T-helper 2 cell (primary cell): ENCODE measurements at regions not wholly inside any gene's neighbourhood (a gene's known extent, or its start where the extent isn't known, plus 50 kb on each side); places are given as distances from the start of the nearest gene placed in this dataset.
"Not testable (repeated sequence)": the region's sequence is repeated elsewhere in the genome, so short reads cannot be mapped to it uniquely, and the experiment has no call there.

ENCODE experiments used
- DNase-seq, 5 experiments: peaks; one replicate each; pipeline versions ENCODE4 v3.0.0 to v3.0.0-alpha.2; 2012 to 2022

DNA sequence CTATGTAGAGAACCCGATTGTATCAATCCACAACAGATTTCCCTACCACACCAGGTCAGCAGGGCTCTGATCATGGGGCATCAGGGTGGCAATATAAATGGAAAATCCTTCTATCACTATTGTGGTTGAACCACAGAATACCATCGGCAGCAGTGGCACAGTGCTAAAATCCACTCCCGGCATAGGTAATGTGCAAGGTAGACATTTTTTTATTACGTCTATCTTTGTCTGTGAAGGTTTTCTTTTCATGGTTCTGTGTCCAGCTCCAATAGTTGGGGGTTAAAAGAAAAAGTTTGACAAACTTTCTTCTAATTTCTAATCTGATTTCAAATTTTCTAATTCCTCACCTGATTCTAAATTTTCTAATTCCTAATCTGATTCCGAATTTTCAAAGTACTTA is 302.7 kb upstream of the PREP start:
- no peak for DNase-seq

DNA sequence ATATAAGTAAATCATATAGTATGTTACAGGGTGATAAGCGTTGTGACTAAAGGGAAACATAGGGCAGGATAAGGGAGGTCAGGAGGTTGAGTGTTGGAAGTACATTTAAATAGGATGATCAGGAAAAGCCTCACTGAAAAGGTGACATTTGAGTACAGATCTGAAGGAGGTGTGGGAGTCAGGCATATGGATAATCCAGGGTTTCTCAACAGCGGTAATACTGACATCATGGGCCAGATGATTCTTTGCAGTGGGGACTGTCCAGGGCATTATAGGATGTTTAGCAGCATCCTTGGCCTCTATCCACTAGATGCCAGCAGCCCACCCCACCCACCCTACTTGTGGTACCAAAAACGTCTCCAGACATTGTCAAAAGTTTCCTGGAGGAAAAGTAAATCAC is 292.6 kb upstream of the PREP start:
- DNase-seq, result no peak

DNA sequence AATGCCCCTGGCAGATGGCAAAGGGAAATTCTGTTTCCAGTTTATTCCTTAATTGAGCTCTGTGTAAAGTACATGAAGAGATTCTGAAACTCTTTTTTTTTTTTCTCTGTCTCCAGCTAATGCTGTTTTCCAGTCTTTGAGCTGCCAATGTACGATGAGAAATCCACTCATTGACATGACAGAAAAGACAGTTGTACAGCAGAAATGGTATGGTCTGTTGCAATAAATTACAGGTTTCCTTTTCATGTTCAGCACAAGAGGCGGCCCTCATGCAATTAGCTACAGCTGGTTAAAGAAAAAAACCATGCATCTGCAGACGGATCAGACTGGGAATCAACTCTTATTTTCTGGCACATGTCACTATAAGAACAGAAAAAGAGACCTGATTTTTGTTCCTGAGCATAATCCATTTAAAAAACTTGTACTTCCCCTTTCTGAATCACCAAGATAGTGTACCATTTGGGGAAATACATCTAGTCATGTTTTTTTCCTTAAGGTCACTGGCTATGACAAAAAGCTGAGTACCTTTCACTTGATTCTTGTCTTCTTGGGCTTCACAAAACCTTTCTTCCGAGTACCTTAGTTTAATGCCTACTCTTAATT is 289.8 kb upstream of the PREP start:
- no peak for DNase-seq

DNA sequence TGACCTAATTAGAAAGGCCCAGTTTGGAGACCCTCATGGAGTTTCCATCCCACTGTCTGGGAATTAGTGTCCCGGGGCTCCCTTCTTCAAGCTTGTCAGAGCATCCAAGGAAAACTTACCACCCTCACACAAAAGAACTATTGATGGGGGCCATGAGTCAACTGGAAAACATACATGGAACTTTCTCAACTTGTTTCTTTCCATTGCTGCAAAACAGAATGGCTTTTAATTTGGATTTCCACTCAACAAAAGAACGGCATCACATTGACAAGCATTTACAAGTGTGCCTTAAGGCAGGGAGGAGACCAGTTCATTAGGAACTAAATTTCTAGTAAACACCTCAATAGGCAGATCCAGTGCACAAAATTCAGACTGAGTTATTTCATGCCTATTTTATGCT is 289.1 kb upstream of the PREP start:
- no peak for DNase-seq

DNA sequence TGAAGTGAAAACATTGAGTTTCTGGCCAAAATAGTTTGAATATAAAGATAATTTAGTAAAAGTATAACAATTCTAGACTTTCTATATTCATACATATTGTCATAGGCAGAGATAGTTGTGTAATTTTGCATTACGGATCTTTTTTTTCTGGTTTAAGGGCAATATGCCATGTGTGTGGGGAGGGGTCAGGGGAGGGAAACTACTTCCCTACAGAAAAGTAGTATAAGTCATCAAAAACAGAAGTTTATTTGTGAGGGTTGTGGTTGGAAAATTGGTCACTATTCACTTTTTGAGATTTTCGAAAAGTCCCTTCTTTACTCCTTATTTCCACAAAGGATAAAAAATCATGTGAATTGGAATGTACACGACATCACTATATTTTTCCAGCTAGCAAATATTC is 288.2 kb upstream of the PREP start:
- no peak for DNase-seq

DNA sequence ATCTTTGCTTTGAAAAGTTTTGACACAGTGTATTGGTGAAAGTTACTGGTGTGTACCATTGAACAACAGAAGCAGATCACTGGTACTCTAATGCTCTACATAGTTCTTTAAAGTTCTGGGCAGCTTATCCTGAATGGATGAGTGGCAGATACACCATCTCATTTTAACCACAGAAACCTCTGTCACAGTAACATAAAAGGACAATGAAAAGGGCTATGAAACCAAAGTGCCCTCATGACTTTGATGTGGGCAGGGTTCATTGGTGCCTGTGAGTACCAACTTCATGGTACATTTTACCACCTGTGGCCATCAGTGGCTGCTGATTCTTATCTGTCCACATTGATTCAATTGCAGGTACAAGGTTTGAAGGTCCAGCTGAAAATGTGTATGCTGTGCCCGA is 285.7 kb upstream of the PREP start:
- DNase-seq, result peak in 1 of 5 experiments; percentile 34

DNA sequence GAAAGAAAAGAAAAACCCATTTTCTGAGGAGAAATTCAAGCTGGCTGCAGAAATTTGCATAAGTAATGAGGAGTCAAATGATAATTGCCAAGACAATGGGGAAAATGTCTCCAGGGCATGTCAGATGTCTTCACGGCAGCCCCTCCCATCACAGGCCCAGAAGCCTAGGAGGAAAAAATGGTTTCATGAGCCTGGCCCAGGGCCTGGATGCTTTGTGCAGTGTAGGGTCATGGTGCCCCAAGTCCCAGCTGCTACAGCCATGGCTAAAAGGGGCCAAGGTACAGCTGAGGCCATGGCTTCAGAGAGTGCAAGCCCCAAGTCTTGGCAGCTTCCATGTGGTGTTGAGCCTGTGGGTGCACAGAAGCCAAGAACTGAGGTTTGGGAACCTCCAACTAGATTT is 283.9 kb upstream of the PREP start:
- DNase-seq, result not testable (repeated sequence)

DNA sequence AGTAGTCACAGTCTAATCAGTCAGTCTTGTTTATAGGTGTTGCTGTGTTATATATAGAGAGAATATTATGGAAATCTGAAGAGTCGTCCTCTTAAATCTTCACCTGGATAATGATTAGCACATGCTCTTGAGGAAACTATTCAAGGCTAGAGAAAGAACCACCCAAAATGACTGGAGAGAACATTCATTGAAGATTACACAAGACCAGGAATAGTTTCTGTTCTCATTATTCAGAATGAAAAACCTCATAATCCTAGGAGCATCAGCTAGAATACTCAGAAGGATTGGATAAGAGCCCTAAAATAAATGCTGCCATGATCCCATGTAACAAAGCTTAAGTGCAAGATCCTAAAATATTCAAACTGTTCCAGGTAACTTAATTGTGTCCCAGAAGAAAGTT is 278.2 kb upstream of the PREP start:
- no peak for DNase-seq

DNA sequence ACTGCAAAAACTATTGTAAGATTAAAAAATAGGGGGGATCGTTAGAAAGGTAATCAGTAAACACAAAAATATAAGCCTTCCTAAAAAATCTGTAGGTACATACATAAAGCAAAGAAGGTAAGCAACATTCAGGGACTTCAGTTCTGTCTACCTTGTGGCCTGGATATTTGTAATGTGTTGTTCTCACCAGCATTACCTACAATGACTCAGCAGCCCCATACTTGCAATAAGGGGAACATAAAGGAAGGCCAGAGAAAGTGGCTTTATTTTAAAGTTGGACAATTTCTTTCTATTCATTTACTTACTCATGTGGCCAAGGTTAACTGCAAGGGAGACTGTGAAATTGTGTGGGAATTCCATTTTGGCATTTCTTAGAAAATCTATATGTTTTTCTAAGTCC is 277.2 kb upstream of the PREP start:
- DNase-seq, result peak in 1 of 5 experiments; percentile 16

DNA sequence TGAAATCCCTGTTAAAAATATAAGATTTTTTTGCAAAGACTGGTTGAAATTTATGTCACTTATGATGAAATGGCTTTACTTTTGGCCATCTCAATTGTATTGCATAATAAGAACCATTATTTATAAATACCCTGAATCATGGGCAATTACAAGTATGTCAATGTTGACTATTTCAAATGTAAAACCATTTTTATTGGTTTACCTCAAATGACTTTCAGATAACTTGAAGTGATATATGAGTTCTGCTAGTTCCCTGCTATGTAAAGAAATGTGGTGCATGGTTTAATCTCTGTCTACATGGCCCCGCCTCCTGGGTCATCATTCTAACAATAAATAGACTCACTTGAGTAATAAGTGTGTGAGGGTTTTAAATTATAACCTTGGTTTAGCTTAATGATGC is 275.6 kb upstream of the PREP start:
- DNase-seq, result peak in 1 of 5 experiments; percentile 22

DNA sequence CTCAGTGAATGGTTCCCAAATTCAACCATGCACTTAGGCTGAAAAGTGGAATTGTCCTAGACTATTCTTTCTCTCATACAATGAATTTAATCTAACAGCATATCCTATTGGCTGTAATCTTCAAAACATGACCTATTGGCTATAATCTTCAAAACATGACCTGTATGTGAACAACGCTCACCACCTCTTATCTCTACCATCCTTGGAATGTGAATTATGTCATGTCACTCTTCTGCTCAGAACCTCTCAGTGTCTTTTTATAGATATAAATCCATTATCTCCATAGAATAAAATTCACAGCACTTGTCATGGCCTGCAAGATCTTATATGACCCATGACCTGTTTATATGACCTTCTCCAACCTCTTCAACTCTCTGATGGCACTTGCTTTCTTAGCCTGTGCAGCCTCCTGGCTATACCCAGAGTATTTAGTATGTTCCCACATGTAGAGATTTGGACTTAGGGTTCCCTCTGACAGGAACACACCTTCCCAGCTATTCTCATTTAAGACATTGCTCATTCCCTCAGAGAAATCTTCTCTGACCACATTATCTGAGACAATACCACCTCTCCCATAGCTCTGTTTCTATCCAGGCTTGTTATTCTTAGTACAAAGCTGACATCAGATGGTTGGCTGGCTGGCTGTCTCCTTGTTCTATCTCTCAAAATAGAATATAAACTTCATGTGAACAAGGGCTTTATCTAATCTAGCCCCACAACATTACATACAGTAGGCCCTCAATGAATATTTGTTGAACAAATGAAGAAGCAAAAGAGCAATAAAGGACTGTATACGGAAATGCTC is 275.0 kb upstream of the PREP start:
- DNase-seq, result no peak

DNA sequence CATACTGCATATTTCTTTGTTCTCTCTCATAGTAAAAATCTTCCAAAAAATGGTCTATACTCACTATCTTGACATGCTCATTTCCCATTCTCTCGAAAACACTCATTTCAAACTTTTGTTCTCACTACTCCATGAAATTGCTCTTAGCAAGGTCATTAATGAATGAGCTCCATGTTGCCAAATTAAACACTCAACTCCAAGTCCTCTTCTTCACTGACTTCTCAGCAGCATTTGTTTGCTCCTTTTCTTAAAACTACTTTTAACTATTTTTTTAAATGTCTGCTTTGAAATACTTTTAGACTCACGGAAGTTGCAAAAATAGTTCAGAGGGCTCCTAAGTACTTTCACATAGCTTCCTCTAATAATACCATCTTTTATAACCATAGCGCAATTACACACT is 274.0 kb upstream of the PREP start:
- DNase-seq, result no peak

DNA sequence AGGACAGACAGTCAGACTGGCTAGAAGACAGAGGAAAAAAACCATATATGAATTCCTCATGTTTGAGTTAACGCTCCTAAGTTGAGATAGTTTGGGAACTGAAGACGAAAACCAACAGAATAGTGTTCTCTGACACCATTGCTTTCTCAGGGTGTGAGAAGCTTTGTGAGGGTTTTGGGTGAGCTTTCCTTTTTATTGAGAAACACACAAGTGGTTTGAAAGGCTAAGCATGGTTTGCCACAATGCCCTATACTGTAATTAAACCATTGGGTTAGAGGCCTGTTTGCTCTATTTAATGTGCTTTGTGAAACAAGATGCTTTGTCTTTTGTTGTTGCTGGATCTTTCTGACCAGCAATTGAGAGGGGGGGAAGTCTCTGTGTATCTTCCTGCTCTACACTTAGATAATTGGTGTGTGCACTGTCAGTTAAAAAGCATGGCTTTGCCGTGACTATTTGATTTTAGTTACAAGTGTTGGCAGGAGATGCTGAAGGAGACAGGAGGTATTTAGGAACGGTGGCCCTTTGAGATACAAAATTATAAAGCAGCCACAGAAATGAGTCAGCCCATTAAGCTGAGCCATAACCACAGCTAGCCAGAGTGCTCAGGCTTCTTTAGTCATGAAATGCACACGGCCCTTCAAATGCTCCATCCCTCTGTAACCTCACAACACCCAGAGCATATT is 273.0 kb upstream of the PREP start:
- DNase-seq, result peak in 1 of 5 experiments; percentile 53

DNA sequence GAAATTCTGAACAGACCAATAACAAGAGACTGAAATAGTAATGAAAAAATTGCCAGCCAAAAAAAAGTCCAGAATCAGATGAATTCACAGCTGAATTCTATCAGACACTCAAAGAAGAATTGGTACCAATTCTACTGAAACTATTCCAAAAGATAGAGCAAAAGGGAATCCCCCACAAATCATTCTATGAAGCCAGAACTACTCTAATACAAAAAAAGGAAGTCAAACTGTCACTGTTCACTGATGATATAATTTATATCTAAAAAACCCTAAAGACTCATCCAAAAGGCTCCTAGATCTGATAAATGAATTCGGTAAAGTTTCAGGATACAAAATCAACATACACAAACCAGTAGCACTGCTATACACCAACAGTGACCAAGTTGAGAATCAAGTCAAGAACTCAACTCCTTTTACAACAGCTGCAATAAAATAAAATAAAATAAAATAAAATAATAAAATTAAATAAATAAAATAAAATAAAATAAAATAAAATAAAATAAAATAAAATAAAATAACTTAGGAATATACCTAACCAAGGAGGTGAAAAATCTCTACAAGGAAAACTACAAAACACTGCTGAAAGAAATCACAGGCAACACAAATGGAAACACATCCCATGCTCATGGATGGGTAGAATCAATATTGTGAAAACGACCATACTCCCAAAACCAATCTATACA is 270.1 kb upstream of the PREP start:
- DNase-seq, result not testable (repeated sequence)

DNA sequence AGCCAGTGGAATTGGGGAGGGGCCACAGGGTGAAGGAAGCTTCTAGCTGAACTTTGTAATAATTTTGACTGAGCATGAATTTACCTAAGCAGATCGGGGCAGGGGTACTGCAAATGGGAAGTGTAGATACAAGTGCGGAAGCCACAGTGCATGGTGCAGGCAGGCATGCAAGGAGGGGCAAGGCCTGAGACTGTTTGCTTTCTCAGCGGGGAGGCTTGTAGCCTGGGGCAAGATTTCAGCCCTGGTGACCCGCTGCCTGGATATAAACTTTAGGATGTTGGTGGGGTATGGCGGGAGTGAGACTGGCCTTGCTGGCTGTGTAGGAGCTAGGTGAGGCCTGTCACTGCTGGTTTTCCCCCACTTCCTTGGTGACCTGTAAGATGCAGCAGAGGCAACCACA is 266.4 kb upstream of the PREP start:
- DNase-seq, result no peak

DNA sequence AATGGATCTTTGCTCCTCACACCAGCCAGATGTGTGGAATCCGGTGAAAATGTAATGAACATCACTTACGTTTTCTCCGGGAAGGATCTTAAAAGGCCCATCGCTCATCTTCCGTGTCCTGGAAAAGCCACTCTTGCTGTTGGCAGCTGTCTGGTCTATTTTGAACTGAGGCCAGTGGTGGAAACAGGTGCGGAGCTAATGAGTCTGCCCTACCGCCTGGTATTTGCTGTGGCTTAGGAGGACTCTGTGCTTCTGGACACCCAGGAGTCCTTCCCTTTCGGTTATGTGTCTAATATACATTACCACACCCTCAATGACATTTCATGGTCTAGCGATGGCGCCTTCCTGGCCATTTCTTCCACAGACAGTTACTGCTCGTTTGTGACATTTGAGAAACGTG is 264.2 kb upstream of the PREP start:
- DNase-seq, result no peak

DNA sequence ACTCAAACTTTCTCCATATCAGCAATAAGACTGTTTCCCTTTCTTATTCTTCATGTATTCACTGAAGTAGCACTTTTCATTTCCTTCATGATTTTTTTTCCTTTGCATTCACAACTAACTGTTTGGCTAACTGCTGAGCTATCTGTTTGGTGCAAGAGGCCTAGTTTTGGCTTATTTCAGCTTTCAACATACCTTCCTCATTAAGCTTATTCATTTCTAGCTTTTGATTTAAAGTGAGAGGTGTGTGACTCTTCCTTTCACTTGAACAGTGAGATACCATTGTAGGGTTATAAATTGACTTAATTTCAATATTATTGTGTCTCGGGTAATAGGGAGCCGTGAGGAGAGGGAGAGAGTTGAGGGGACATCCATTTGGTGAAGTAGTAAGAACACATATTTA is 262.0 kb upstream of the PREP start:
- DNase-seq, result peak in 1 of 5 experiments; percentile 19

DNA sequence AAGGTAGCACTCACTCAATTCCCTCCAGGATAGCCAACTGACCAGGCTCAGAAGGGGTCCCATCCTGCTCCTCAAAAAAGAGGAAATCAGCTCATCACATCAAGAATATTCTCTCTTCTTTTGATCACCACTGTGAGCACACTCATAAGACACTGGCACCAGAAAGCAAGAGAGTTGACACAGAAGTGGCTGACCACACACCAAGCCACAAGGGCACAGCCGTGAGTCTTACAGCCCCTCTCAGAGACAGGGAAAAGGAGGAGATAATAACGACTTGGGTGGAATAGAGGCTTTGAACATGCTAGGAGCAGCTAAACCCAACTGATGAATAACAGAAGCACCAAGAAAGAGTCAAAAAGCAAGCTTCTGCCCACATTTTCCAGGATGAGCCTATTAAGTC is 249.1 kb upstream of the PREP start:
- DNase-seq, result peak in 1 of 5 experiments; percentile 85

DNA sequence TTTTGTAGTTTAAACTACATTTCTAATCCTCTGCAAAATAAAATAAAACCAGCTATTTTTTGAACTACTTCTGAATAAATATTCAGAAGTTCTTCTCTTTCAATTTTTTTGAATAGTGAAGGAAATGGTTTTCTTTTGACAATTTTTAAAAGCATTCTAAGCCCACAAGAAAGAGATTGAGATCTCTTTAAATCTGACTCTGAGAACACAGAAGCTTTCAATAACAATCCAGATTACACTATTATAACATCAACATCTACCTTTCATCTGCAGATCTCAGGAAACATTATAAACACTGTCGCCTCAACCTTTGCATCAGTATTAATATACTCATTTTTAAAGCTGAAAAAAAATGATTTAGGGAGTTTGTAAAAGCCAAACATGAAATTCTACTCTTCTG is 247.5 kb upstream of the PREP start:
- DNase-seq, result peak in 1 of 5 experiments; percentile 78

DNA sequence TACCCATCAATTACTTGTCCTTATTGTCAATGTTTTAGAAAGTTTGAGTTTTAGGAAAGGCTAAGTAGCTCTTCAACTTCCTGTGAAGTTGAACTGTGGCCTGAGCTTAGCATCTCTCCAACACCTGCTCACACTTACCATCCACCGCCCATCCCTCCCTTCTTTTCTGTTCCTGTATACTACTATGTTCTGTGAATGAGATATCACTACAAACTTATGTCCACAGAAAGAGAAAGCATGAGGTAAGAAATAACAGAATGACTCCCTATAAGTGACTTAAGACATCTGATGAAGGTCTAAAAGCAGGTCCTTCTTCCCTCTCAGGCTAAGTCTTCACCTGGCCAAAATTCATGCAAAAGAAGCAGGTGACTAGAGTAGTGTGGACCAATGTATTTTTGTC is 246.3 kb upstream of the PREP start:
- DNase-seq, result peak in 1 of 5 experiments; percentile 65

DNA sequence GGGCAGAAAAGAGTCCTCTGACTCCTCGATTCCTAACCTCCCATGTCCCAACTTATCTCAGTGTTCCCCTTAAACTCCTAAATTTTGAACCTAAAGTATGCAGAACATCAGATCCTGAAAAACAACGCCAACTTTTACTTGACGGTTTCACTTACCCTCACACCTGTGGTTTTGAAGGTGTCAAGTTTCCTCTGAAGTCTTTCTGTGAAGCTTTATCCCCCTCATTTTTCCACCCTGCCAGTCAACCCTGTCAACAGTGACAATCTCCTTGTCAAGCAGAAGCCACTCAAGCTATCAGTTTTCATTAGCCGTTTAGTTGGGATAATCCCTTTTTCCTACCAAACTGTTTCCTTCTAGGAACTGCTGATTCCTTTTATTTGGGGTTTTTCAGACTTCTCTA is 245.4 kb upstream of the PREP start:
- peak in 2 of 5 experiments; percentile 48 to 78 for DNase-seq

DNA sequence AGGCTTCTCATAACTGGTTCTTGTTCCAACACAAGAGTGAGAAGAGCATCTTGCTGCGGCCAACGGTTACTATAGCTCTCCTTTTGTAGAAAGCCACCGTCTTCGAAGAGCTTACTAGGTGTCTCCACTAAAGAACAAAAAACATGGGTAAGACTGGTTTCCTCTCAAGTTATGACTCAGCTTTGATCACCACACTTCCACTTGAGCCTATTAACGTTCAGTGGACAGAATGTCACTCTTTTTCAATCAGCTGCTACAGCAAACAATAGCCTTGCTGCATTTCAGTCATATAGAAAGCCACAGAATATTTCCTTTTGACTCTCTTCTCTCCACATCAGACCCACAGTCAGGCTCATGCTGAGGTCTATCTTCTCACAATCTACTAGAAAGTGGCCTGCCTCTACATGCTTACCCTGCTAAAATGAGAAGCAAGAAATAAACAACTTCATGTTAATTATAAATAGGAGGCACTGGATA is 243.5 kb upstream of the PREP start:
- DNase-seq, result peak in 2 of 5 experiments; percentile 72 to 100

DNA sequence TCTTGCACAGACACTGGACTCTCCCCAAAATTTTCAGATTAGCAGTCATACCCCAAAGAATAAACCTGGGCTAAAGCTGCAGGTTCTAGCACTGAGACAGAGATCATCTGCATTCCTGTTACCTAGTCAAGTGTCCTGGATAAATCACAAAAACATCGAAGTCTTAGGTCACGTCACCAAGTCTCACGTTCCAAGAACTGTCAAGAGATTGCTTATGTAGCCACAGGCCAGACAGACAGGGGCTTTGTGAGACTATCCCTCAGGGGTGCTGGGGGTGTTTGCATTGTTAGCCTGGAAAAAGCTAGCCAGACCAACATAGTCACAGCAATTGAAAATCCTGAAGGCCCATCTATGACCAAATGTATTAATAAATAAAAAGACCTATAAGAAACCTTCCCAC is 243.1 kb upstream of the PREP start:
- DNase-seq, result peak in 1 of 5 experiments; percentile 89
